HAP-1 (cell line): ENCODE measurements at regions not wholly inside any gene's neighbourhood (a gene's known extent, or its start where the extent isn't known, plus 50 kb on each side); places are given as distances from the start of the nearest gene placed in this dataset.
A peak's percentile ranks its signal among the peaks of the same experiment; 100 is the strongest.

Source experiments
- DNase-seq, 2 experiments: peaks; one replicate each; pipeline ENCODE4 v3.0.0-alpha.2; 2016 to 2020; ENCODE audit warnings: low spot score in 2 of 2
- H3K27me3 ChIP-seq: fragments of 250-450 bp; sonication (Bioruptor Pico); 2 replicates; pipeline ENCODE4 v1.5.1; 2020; ENCODE audit warnings: low read depth, mild to moderate bottlenecking, moderate library complexity
- H3K36me3 ChIP-seq: fragments of 250-450 bp; sonication (Bioruptor Pico); replicated peaks from 2 replicates; pipeline ENCODE4 v1.5.1; 2020; ENCODE audit warnings: mild to moderate bottlenecking
- H3K4me1 ChIP-seq: fragments of 250-450 bp; sonication (Bioruptor Pico); 2 replicates; pipeline ENCODE4 v1.5.1; 2020; ENCODE audit warnings: mild to moderate bottlenecking
- H3K4me3 ChIP-seq: fragments of 250-450 bp; sonication (Bioruptor Pico); 2 replicates; pipeline ENCODE4 v1.5.1; 2020; ENCODE audit warnings: mild to moderate bottlenecking, moderate library complexity
- H3K9me3 ChIP-seq: fragments of 250-450 bp; sonication (Bioruptor Pico); 2 replicates; pipeline ENCODE4 v1.5.1; 2020; ENCODE audit warnings: mild to moderate bottlenecking, moderate library complexity
- in situ Hi-C: fragments of 300-500 bp; cut with MboI; formaldehyde crosslinking; loops from 3 replicates; pipeline ENCODE4 v1.14.3; 2020; ENCODE audit warnings: low sequenced_read_pairs, inconsistent platforms, mixed read lengths

DNA sequence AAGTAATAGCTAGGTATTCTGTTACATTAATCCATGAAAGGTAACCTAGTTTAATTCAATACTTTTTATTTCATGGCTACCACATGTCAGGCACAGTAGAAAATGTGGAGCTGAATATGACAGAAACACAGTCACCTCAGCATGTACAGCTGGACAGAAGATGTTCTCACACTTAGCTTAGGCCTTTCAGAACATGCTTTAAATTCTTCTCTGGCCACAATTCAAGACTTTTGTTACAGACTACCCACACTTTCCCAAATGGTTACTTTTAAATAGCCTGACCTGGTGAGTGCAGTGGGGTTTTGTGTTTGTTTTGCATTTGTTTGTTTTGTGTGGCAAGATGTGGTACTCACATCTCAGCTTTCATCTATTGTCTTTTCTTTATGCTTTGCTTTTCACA is 1079.5 kb downstream of the IGSF11 start:
- DNase-seq: no peak
- Histone ChIP-seq H3K4me3 (no peak overlapping the region), H3K4me1 (no peaks in the 10 kb centered on the region), H3K36me3 (no peaks in the 10 kb centered on the region), H3K27me3 (0 out of 2 replicates have a peak, but pooled peaks cover 3% of the 10 kb centered on the region), H3K9me3 (no peaks in the 10 kb centered on the region)
- in situ Hi-C loops: no loop called here

DNA sequence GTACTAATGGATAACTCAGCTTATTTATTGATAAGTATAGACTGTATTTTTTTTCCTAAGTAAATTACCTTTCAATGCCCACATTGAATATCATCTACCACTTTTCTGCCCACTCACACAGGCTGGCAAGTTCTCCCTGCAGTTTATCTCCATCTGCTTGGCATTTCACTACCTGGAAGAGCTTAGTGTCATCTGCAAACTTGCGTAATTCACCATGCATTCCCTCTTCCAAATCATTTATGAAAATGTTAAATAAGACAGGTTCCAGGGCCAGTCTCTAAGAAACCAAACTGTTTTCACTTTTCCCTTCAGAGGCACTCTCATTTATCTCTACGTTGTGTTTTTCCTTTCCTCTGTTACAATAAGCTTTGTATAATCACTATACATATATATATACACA is 1076.6 kb downstream of the IGSF11 start:
- DNase-seq: no peak

DNA sequence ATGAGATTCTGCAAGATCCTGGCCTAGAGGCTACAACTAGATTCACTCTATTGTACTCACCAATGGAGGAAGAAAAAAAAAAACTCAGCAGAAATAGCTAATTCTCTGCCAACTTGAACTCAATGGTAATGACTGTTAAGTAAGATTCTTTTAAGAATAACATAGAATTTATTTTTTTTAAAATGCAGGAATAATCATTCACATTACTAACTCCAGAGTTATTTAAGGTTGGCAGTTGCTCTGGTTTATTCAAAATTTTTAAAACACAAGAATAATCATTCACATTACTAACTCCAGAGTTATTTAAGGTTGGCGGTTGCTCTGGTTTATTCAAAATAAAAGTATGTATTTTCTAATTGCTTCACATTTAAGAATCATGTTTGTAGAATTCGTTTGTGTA is 1071.9 kb downstream of the IGSF11 start:
- Histone ChIP-seq H3K4me1 (no peaks in the 10 kb centered on the region), H3K36me3 (no peaks in the 10 kb centered on the region), H3K4me3 (no peak overlapping the region), H3K9me3 (no peaks in the 10 kb centered on the region), H3K27me3 (0 out of 2 replicates have a peak, but pooled peaks cover 3% of the 10 kb centered on the region)
- DNase-seq: no peak
- in situ Hi-C loops: no loop called here

More for the DNA sequence above, 1076.6 kb downstream of the IGSF11 start:
- Histone ChIP-seq H3K27me3 (0 out of 2 replicates have a peak, but pooled peaks cover 3% of the 10 kb centered on the region), H3K4me1 (no peaks in the 10 kb centered on the region), H3K36me3 (no peaks in the 10 kb centered on the region), H3K9me3 (no peaks in the 10 kb centered on the region), H3K4me3 (no peak overlapping the region)
- in situ Hi-C loops: no loop called here

DNA sequence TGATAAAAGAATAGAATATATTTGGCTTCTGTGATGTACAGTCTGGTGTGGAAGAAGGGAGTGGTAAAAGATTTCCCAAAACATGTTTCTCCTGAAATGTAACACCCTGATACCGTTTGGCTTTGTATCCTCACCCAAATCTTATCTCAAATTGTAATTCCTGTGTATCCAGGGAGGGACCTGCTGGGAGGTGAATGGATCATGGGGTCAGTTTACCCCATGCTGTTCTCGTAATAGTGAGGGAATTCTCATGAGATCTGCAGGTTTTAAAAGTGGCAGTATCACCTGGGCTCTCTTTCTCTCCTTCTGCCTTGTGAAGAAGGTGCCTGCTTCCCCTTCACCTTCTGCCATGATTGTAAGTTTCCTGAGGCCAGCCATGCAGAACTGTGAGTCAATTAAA is 1070.8 kb downstream of the IGSF11 start:
- Histone ChIP-seq H3K4me1 (no peaks in the 10 kb centered on the region), H3K9me3 (no peaks in the 10 kb centered on the region), H3K27me3 (0 out of 2 replicates have a peak, but pooled peaks cover 3% of the 10 kb centered on the region), H3K4me3 (no peak overlapping the region), H3K36me3 (no peaks in the 10 kb centered on the region)
- DNase-seq: no peak
- in situ Hi-C loops: no loop called here

DNA sequence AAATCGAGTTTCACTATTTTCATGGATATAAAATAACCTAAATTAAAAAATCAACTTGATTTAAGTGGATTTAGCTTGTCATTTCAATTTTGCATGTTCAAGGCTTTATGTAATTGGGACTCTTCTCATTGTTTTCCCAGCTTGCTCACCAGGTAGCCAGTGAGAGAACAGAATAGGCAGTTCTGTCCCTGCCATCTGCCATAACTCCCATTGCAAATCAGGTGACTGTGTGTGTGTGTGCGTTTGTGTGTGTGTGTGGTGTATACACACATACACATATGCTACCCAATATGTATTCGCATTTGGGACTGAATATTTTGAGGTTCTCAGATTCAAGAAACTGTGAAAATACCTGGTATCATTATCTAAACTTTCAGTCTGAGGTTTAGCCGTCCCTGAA is 1069.8 kb downstream of the IGSF11 start:
- Histone ChIP-seq H3K4me1 (no peaks in the 10 kb centered on the region), H3K36me3 (no peaks in the 10 kb centered on the region), H3K4me3 (no peak overlapping the region), H3K27me3 (no peaks in the 10 kb centered on the region), H3K9me3 (no peaks in the 10 kb centered on the region)
- in situ Hi-C loops: no loop called here
- no peak for DNase-seq

DNA sequence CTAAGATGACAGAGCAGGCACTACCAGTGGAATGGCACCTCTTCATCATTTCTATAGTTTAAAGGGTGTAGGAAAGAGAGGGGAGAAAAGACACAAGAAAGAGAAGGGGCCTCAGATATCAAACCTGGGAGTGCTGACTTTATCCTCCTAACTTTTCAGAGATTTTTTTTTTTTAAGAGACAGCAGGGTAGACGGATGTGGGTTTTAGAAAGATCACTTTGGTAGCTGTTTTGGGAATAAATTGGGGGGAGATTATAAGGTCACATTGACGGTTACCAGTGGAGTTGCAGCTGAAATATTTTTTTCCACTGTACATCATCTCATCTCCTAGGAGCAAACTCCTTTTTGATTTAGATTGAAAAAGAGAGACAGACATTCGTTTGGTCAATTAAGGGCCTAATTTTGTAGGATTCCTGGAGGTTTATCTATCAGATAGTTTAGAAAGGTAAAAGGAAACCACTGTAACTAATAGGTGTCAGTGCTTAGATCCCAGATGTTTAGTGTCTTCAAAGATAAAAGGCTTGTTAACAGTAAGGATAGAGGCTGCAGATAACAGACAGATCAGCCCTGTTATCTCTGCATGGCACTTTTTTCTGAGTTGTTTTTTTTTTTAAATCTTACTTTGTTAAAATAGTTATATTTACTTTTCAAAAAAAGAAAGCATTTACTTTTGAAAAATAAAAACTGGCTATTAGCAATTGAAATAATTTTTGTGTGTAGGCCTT is 1057.0 kb downstream of the IGSF11 start:
- Histone ChIP-seq H3K4me3 (no peak overlapping the region), H3K36me3 (no peaks in the 10 kb centered on the region), H3K9me3 (no peaks in the 10 kb centered on the region), H3K27me3 (no peaks in the 10 kb centered on the region), H3K4me1 (no peaks in the 10 kb centered on the region)
- in situ Hi-C loops: no loop called here
- DNase-seq: no peak

DNA sequence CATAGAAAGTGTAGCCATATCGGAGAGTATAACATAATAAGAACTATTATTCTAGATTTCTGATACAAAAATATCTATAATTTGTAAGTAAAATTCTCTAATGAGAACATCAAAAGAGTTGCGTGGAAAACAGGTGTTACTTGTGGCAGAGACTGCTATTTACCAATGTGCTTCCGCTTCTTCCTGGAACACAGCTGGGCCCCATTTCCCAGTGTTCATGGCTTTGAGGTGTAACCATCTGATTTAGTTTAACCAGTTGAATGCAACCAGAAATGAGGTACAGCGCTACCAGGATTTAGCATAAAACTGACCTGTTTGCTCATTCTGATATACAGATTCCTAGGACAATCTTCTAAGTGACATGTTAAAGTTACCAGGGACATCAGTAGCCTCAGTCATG is 1055.2 kb downstream of the IGSF11 start:
- in situ Hi-C loops: no loop called here
- no peaks in the 10 kb centered on the region for H3K36me3 ChIP-seq
- H3K27me3 ChIP-seq: no peaks in the 10 kb centered on the region
- H3K4me3 ChIP-seq: no peak overlapping the region
- H3K4me1 ChIP-seq: no peaks in the 10 kb centered on the region
- no peak for DNase-seq
- H3K9me3 ChIP-seq: no peaks in the 10 kb centered on the region

DNA sequence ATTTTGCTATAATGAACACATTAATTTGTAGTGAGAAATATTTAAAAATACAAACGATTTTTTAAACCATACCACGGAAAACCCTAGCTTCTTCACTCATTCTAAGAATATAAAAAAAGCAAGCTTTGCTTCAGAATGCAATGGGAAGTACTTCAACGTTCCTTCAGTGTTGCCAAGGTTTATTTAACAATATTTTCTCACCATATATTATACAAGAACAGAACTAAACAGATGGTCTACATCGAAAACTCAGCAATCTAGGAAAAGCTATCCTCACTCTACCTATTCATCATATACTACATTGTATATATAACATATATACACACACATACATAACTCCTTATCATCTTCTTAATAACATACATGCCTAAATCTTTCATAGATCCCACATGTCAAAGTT is 1047.4 kb downstream of the IGSF11 start:
- no peak for DNase-seq
- no peaks in the 10 kb centered on the region for H3K4me1 ChIP-seq
- no peaks in the 10 kb centered on the region for H3K36me3 ChIP-seq
- in situ Hi-C loops: no loop called here
- H3K4me3 ChIP-seq: no peak overlapping the region
- peaks cover 7% of the 10 kb centered on the region for H3K27me3 ChIP-seq
- no peaks in the 10 kb centered on the region for H3K9me3 ChIP-seq

DNA sequence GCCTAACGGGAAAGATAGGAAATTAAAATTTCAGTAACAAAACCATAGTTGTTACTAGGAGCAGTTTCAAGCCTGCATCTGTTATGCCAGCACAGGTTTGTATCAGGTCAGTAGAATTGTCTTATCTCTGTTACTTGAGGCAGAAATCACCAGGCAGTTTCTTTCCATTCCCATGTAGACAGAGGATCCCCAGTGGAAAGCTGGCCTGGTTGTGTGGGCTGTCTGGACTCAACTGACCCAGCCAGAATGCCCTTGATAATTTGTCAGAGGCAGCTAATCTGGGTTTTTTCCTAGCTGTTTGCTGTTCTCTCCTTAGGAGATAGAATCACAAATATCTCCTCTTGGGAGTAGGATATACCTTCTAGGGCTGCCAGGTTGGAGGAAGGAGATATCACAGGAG is 1044.7 kb downstream of the IGSF11 start:
- no peak overlapping the region for H3K4me3 ChIP-seq
- no peak for DNase-seq
- no peaks in the 10 kb centered on the region for H3K9me3 ChIP-seq
- in situ Hi-C loops: no loop called here
- no peaks in the 10 kb centered on the region for H3K36me3 ChIP-seq
- H3K27me3 ChIP-seq: peaks cover 7% of the 10 kb centered on the region
- H3K4me1 ChIP-seq: no peaks in the 10 kb centered on the region

DNA sequence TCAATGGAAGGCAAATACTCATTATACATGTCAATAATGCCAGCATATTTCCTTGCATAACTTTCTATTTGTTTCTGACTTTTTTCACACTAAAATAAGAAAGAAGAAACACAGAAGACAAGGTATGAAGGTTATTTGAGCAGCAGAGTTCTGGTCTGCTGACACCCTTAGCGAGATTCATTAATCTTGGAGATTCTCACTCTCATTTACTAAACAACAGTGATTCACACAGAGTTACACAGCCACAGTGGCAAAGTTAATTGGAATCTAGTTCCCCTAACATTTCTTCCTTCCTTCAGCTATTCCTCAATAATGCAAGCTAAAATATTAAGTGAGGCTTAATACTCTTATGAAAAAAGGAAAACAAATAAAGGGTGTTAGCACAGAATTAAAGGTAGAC is 1044.0 kb downstream of the IGSF11 start:
- in situ Hi-C loops: no loop called here
- Histone ChIP-seq H3K9me3 (no peaks in the 10 kb centered on the region), H3K4me3 (no peak overlapping the region), H3K4me1 (no peaks in the 10 kb centered on the region), H3K36me3 (no peaks in the 10 kb centered on the region), H3K27me3 (peaks cover 13% of the 10 kb centered on the region)
- no peak for DNase-seq

DNA sequence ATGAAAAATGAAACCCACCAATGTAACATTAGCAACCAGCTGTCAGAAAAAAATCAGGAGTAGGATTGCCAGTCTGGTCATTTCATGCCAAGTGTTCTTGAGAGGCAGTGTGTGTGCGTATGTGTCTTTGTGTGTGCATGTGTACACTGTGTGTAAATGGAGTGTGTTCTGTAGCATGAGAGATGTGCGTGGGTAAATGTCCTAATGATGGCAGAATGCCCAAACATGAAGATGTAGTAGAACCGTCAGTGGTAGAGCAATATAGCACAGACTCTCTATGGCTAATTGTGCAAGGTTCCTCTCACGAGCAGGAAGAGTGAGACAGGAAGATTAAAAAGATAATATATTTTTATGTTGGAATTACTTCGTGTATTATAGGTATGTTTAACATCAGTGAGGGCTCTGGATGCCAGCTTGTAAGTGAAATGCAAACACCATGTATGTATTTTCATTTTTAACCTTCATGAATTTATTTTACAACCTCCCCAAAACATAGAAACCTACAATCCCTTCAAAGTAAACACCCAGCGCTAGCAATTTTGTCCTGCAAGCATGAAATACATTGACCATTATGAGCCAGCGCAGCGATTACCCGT is 1038.7 kb downstream of the IGSF11 start:
- DNase-seq: no peak
- peaks cover 15% of the 10 kb centered on the region; the same call in 1 of the 2 replicates for H3K27me3 ChIP-seq
- no peak overlapping the region for H3K4me3 ChIP-seq
- H3K9me3 ChIP-seq: no peaks in the 10 kb centered on the region
- no peaks in the 10 kb centered on the region for H3K36me3 ChIP-seq
- in situ Hi-C loops: no loop called here
- H3K4me1 ChIP-seq: no peaks in the 10 kb centered on the region

DNA sequence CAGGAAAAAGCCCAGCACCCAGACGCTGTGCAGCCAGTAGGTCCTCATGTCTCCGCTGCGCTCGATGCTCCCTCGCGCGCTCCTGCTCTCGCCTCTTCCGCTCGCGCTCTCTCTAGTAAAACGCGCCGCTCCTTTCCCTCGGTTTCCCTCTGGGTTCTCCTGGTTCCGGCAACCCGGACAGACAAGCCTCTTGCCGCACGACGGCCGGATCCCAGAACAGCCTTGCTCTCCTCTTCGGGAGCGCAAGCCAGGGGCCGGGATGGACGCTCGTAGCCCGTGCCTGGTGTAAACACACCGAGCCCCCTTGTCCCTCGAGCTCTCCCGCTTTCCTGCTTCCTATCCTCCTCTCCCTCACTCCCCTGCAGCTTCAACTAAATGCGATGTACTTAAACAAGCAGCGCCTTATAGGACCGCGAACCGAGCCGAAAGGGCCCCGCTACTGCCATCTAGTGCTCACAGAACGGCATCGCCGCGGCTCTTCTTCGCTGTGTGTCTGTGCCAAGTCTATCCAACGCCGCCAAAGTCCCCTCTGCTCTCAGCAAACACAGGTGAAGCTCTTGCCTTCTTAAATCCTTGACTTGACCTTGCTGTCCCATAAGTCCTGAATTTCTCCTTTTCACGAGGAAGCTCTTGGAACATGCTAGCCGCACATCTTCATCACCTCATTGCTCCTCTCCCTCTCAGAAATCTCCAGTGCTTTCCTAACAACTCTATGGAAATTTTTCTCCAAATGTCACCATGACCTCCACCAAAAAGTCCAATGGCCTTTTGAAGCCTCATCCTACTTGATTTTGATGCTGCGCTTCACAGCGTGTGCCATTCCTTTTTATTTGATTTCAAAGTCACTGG is 1037.2 kb downstream of the IGSF11 start:
- Histone ChIP-seq H3K4me1 (no peaks in the 10 kb centered on the region), H3K27me3 (peaks cover 11% of the 10 kb centered on the region; the same call in 1 of the 2 replicates), H3K36me3 (no peaks in the 10 kb centered on the region), H3K9me3 (no peaks in the 10 kb centered on the region), H3K4me3 (peak overlapping the region; percentile 32)
- in situ Hi-C loops: no loop called here
- peak; percentile 75 to 86 for DNase-seq

DNA sequence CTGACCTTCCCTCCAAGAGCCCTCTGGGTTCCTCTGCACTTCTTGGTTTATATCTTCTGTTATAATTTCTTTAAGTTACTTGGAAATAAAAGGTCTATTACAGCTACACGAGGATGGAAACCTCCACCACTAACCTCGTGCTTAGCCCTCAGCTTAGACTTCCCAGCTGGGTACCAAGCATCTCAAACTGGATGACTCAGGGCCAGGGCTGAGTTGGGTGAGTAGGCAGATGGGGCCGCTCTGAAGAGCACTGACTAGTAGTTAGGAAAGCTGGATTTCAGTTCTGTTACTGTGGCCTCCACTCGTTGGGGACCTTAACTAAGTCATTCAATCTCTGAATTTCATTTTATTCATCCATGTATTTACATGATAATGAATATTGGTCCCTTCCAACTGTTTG is 1036.6 kb downstream of the IGSF11 start:
- Histone ChIP-seq H3K4me3 (no peak overlapping the region), H3K4me1 (no peaks in the 10 kb centered on the region), H3K9me3 (no peaks in the 10 kb centered on the region), H3K36me3 (no peaks in the 10 kb centered on the region), H3K27me3 (peaks cover 11% of the 10 kb centered on the region; the same call in 1 of the 2 replicates)
- DNase-seq: no peak
- in situ Hi-C loops: no loop called here

DNA sequence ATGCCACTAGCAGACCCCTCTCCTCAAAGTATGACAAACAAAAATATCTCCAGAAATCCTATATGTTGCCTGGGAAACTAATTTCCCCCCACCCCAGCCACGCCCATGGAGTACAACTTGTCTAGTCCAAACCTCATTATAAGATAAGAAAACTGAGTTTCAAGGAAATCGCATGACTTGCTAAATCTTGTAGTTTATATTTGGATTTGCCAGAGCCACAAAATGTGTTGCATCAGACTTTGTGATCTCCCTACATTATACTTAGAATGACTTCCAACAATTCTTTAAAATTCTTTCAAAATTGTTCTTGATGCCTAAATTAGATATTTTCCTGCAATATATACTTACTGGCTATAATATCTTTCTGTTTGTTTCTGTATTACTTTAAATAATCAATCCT is 1034.4 kb downstream of the IGSF11 start:
- Histone ChIP-seq H3K9me3 (no peaks in the 10 kb centered on the region), H3K4me3 (no peak overlapping the region), H3K27me3 (peaks cover 9% of the 10 kb centered on the region; the same call in 1 of the 2 replicates), H3K36me3 (no peaks in the 10 kb centered on the region), H3K4me1 (no peaks in the 10 kb centered on the region)
- in situ Hi-C loops: no loop called here
- DNase-seq: no peak
